HEK293T (cell line): ENCODE measurements at regions not wholly inside any gene's neighbourhood (a gene's known extent, or its start where the extent isn't known, plus 50 kb on each side); places are given as distances from the start of the nearest gene placed in this dataset.

Experiments used
- CTCF ChIA-PET: fragments of 350-600 bp; formaldehyde crosslinking; extraction: SDS; loops from one replicate; lab custom pipeline; 2021; ENCODE audit warnings: antibody characterized with exemption, inconsistent platforms; lab: Yijun Ruan, JAX
- POLR2A ChIA-PET: fragments of 350-600 bp; formaldehyde crosslinking; extraction: SDS; loops from one replicate; lab custom pipeline; 2020; ENCODE audit warnings: antibody characterized with exemption, inconsistent platforms; lab: Yijun Ruan, JAX
- DNase-seq: peaks from one replicate; pipeline ENCODE4 v3.0.0; 2012; ENCODE audit warnings: mixed read lengths; ENCODE audit errors: extremely low spot score
- ARNT ChIP-seq: fragments of 450-650 bp; IDR thresholded peaks from 2 replicates; pipeline ENCODE4 v1.6.1; 2017; ENCODE audit warnings: mild to moderate bottlenecking
- BHLHE40 ChIP-seq: fragments of 450-650 bp; IDR thresholded peaks from 2 replicates; pipeline ENCODE4 v1.6.1; 2016; ENCODE audit warnings: mild to moderate bottlenecking, moderate library complexity, borderline replicate concordance
- CTBP1 ChIP-seq: fragments of 450-650 bp; IDR thresholded peaks from 2 replicates; pipeline ENCODE4 v1.6.1; 2016; ENCODE audit warnings: borderline replicate concordance
- ELF4 ChIP-seq: fragments of 450-650 bp; IDR thresholded peaks from 2 replicates; pipeline ENCODE4 v1.6.1; 2017; ENCODE audit warnings: antibody characterized with exemption
- FOXA1 ChIP-seq: fragments of 450-650 bp; IDR thresholded peaks from 2 replicates; pipeline ENCODE4 v1.6.1; 2016; ENCODE audit warnings: mild to moderate bottlenecking
- FOXK2 ChIP-seq: fragments of 450-650 bp; IDR thresholded peaks from 2 replicates; pipeline ENCODE4 v1.6.1; 2016; ENCODE audit warnings: mild to moderate bottlenecking
- FOXM1 ChIP-seq: fragments of 450-650 bp; IDR thresholded peaks from 2 replicates; pipeline ENCODE4 v1.6.1; 2017; ENCODE audit warnings: mild to moderate bottlenecking, borderline replicate concordance
- HDGF ChIP-seq: fragments of 450-650 bp; IDR thresholded peaks from 2 replicates; pipeline ENCODE4 v1.6.1; 2017; ENCODE audit warnings: antibody characterized with exemption, borderline replicate concordance
- L3MBTL2 ChIP-seq: fragments of 450-650 bp; conservative IDR thresholded peaks from 2 replicates; pipeline ENCODE4 v1.6.1; 2016; ENCODE audit warnings: mild to moderate bottlenecking
- LEF1 ChIP-seq: fragments of 450-650 bp; IDR thresholded peaks from 2 replicates; pipeline ENCODE4 v1.6.1; 2017; ENCODE audit warnings: mild to moderate bottlenecking, borderline replicate concordance
- NFRKB ChIP-seq: fragments of 450-650 bp; IDR thresholded peaks from 2 replicates; pipeline ENCODE4 v1.6.1; 2016; ENCODE audit warnings: mild to moderate bottlenecking, moderate library complexity
- SP1 ChIP-seq: fragments of 450-650 bp; IDR thresholded peaks from 2 replicates; pipeline ENCODE4 v1.6.1; 2017
- SUZ12 ChIP-seq: fragments of 450-650 bp; IDR thresholded peaks from 2 replicates; pipeline ENCODE4 v1.6.1; 2016; ENCODE audit warnings: mild to moderate bottlenecking
- TARDBP ChIP-seq: fragments of 450-650 bp; IDR thresholded peaks from 2 replicates; pipeline ENCODE4 v1.6.1; 2016
- ZNF384 ChIP-seq: fragments of 450-650 bp; IDR thresholded peaks from 2 replicates; pipeline ENCODE4 v1.6.1; 2016
- TF ChIP-seq, protein P1 (sequence below): fragments of 450-650 bp; IDR thresholded peaks from 2 replicates; pipeline ENCODE4 v1.6.1; 2016

DNA sequence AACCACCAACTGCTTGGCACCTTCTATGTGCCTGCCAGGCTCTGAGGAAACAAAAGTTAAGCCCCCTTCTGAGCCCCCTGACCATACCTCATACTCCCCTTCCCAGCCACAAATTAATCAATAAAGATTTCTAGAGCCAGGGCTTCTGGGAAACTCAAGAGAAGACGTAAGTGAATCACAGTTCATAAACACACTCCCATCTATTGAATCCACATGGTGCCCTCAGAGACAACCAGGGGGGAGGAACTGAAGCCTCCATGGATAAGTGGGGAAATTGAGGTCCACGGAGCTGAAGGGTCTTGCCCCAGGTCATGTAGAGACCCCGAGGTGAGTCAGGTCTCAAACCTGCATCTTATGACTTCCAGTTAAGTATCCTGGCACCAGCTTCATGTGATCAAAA is 150.6 kb downstream of the MN1 start:
- DNase-seq = no peak
- POLR2A ChIA-PET = no interaction called here
- CTCF ChIA-PET = no interaction called here
- TF ChIP-seq BHLHE40 = no peak
- TF ChIP-seq TARDBP = no peak
- TF ChIP-seq ZNF384 = no peak
- no peak for TF ChIP-seq CTBP1
- no peak for TF ChIP-seq FOXK2

DNA sequence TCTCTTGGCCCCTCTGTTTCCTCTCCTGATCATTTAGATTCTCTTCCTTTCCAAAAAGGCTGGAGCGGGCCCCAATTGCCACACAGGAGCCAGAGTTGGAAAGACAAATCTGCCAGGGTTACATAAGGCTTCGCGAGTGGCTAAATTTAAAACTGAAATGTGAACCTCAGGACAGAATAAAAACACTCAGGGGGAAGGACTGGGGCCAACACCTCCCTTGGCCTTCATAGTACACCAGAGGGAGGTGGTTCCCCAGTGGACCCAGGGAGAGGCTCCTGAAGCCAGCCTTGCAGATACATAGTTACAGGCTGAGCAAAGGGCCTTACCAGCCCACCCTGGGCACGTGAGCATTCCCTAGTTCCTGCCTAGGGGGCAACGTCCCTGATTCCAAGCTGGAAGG is 150.1 kb downstream of the MN1 start:
- no peak for DNase-seq
- CTCF ChIA-PET = no interaction called here
- TF ChIP-seq SUZ12 (no peak), BHLHE40 (no peak), ELF4 (no peak), TARDBP (no peak), FOXK2 (no peak), NFRKB (no peak), CTBP1 (no peak), FOXA1 (no peak), SP1 (no peak), LEF1 (no peak), FOXM1 (no peak), HDGF (no peak), ZNF384 (no peak), ARNT (no peak), L3MBTL2 (no peak)
- TF ChIP-seq, protein P1, sequence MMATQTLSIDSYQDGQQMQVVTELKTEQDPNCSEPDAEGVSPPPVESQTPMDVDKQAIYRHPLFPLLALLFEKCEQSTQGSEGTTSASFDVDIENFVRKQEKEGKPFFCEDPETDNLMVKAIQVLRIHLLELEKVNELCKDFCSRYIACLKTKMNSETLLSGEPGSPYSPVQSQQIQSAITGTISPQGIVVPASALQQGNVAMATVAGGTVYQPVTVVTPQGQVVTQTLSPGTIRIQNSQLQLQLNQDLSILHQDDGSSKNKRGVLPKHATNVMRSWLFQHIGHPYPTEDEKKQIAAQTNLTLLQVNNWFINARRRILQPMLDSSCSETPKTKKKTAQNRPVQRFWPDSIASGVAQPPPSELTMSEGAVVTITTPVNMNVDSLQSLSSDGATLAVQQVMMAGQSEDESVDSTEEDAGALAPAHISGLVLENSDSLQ = no peak
- POLR2A ChIA-PET = no interaction called here

DNA sequence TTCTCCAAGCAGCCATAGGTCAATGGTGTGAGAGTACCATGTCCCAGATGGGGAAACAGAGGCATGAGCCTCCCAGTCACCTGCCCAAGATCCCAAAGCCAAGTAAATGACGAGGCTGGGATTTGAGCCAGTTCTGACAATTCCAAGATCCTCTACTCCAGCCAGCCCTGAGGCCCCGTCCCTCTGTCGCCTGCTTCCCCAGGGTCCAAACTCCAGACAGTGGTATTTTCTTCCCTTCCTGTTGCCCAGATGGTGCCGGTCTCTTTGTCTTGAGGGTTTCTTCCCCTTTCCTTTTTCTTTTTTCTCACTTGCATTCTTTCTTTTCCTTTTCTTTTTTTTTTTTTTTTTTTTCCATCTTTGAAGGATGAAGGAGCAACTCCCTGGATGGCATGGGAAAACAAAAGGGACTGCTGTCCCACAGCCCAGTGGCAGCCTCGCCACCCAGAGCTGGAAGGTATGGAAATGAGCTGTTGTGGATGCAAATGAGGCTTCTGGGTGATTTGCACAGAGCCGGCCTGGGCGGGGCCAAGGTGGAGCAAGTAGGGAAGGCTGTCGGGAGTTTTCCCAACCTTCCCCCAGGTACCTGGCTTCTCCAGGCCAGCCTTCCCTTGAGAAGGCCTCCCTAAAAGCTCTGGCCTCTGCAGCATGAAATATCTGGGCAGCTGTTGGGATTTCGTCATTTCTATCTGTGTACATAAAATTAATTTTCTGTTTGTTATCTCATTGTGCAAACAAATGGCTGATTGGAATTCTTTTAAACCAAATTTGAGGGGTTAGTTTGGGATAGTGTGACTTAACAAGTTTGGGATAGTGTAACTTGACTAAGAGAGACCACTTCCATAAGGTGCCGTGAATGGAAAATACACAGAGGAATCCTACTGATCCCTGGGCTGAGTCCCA is 146.8 kb downstream of the MN1 start:
- CTCF ChIA-PET = interaction anchor here (0.7 kb wide), 1 partner anchor 12 kb away, joined by 3 read pairs; no protein-coding TSS in a partner anchor
- DNase-seq = no peak
- POLR2A ChIA-PET = no interaction called here
- TF ChIP-seq HDGF (no peak), ZNF384 (no peak), BHLHE40 (no peak)

DNA sequence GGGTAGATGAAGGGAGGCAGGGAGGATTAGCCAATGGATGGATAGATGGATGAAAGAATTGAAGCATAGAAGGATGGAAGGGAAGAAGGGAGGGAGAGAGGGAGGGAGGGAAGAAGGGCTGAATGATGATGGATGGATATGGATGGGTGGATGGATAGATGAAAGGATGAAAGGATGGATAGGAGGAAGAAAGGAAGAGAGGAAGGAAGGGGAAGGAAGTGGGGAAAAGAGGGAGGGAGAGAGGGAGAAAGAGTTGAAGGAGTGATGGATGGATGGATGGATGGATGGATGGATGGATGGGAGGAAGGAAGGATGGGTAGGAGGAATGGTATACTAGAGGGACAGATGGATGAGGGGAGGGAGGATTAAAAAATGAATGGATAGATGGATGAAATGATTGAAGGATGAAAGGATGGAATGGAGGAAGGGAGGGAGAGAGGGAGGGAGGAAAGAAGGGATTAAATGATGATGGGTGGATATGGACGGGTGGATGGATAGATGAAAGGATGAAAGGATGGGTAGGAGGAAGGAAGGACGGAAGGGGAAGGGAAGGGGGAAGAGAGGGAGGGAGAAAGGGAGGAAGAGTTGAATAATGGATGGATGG is 145.9 kb downstream of the MN1 start:
- ChIA-PET POLR2A (no interaction called here), CTCF (no interaction called here)
- TF ChIP-seq L3MBTL2 (no peak), HDGF (no peak), FOXK2 (no peak), TARDBP (no peak), SP1 (no peak), ZNF384 (no peak), CTBP1 (no peak), LEF1 (no peak), ELF4 (no peak), NFRKB (no peak)

DNA sequence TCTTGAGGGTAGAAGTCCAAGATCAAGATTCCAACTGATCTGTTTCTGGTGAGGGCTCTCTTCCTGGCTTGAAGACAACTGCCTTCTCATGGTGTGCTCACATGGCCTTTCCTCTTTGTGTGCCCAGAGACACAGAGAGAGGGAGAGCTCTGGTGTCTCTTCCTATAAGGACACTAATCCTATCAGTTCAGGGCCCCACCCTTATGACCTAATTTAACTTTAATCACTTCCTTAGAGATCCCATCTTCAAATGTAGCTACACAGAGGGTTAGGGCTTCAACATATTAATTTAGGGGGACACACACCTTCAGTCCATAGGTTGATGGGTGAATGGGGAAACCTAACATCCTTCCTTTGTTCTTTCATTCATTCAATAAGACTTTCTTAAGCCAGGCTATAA is 144.6 kb downstream of the MN1 start:
- TF ChIP-seq SP1 = no peak
- TF ChIP-seq FOXM1 = no peak
- TF ChIP-seq, protein P1 = no peak
- TF ChIP-seq FOXK2 = no peak
- no peak for TF ChIP-seq L3MBTL2
- CTCF ChIA-PET = no interaction called here
- POLR2A ChIA-PET = no interaction called here
- DNase-seq = no peak

More for the DNA sequence above, 145.9 kb downstream of the MN1 start:
- no peak for DNase-seq

DNA sequence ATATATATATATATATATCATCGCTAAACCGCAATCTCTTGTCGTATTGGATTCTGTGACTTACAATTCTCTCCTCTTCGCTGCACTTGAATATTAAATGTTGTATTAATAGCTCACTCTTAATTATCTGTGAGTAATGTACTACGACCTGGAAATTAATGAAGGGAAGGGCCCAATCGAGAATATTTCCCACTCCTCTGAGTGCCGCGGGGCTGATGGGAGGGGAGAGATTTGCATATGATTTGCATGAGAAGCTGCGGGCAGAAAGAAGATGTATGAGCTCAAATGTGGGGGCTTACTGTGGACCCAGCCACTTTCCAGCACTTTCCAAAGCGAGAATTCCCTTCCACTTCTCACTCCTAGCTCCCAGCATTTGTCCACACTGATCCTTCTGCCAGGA is 141.2 kb downstream of the MN1 start:
- POLR2A ChIA-PET = no interaction called here

More for the DNA sequence above, 141.2 kb downstream of the MN1 start:
- CTCF ChIA-PET = interaction anchor here (0.6 kb wide), 1 partner anchor 70 kb away, joined by 5 read pairs; no protein-coding TSS in a partner anchor
- DNase-seq = no peak
- TF ChIP-seq NFRKB (no peak), SP1 (no peak), ELF4 (no peak), SUZ12 (no peak), CTBP1 (no peak), FOXA1 (no peak), TARDBP (no peak), FOXK2 (no peak), ZNF384 (no peak), ARNT (no peak), LEF1 (no peak)
